ENCODE measurements at regions not wholly inside any gene's neighbourhood (a gene's known extent, or its start where the extent isn't known, plus 50 kb on each side); places are given as distances from the start of the nearest gene placed in this dataset.

- Histone ChIP-seq H3K4me1 (no peaks in the 10 kb centered on the region), H3K27ac (no peak overlapping the region), H3K27me3 (no peaks in the 10 kb centered on the region), H3K4me3 (no peak overlapping the region), H3K9me3 (no peaks in the 10 kb centered on the region), H3K36me3 (no peaks in the 10 kb centered on the region)
- WGBS, 2 donors = 34 to 54% methylated on average over 2 of the region's 2 CpGs
- no peak for ATAC-seq (ENCODE audit: low FRiP score in 2 of 2)
- TF ChIP-seq POLR2AphosphoS5 (IDR thresholded peaks at IDR 0.05) (no peak), CTCF (IDR thresholded peaks at IDR 0.05) (no peak), POLR2A (IDR thresholded peaks at IDR 0.05) (no peak), EP300 (IDR thresholded peaks at IDR 0.05) (no peak)
- no peak for DNase-seq
Observed at GRCh38 chr11:92149996-92150395, 74.6 kb upstream of the FAT3 start.

GRCh38 chr11:92141725-92142124, 82.9 kb upstream of the FAT3 start:
- Histone ChIP-seq H3K36me3 (no peaks in the 10 kb centered on the region), H3K4me1 (no peaks in the 10 kb centered on the region), H3K27ac (no peak overlapping the region), H3K4me3 (no peak overlapping the region), H3K27me3 (no peaks in the 10 kb centered on the region), H3K9me3 (no peaks in the 10 kb centered on the region)
- ATAC-seq (ENCODE audit: low FRiP score in 2 of 2) = no peak
- TF ChIP-seq EP300 (IDR thresholded peaks at IDR 0.05) = no peak
- TF ChIP-seq CTCF (IDR thresholded peaks at IDR 0.05) = no peak
- no peak for TF ChIP-seq POLR2AphosphoS5 (IDR thresholded peaks at IDR 0.05)
- no peak for TF ChIP-seq POLR2A (IDR thresholded peaks at IDR 0.05)
- no peak for DNase-seq

- no peak for ATAC-seq (ENCODE audit: low FRiP score in 2 of 2)
- H3K27ac ChIP-seq = no peak overlapping the region
- H3K9me3 ChIP-seq = no peaks in the 10 kb centered on the region
- 87 to 92% methylated on average over 3 of the region's 3 CpGs for WGBS, 2 donors
- no peaks in the 10 kb centered on the region for H3K4me1 ChIP-seq
- TF ChIP-seq POLR2AphosphoS5 (IDR thresholded peaks at IDR 0.05) (no peak), EP300 (IDR thresholded peaks at IDR 0.05) (no peak), CTCF (IDR thresholded peaks at IDR 0.05) (no peak), POLR2A (IDR thresholded peaks at IDR 0.05) (no peak)
- no peaks in the 10 kb centered on the region for H3K27me3 ChIP-seq
- DNase-seq = no peak
- H3K36me3 ChIP-seq = no peaks in the 10 kb centered on the region
- H3K4me3 ChIP-seq = no peak overlapping the region
Observed at GRCh38 chr11:92141159-92141558, 83.5 kb upstream of the FAT3 start.

GRCh38 chr11:92140021-92140420, 84.6 kb upstream of the FAT3 start:
- Histone ChIP-seq H3K27ac (no peak overlapping the region), H3K4me1 (no peaks in the 10 kb centered on the region), H3K9me3 (no peaks in the 10 kb centered on the region), H3K36me3 (no peaks in the 10 kb centered on the region), H3K4me3 (no peak overlapping the region), H3K27me3 (no peaks in the 10 kb centered on the region)
- ATAC-seq (ENCODE audit: low FRiP score in 2 of 2) (no peak), DNase-seq (no peak)
- 72 to 76% methylated on average over 2 of the region's 2 CpGs for WGBS, 2 donors
- TF ChIP-seq POLR2A (IDR thresholded peaks at IDR 0.05) (no peak), POLR2AphosphoS5 (IDR thresholded peaks at IDR 0.05) (no peak), CTCF (IDR thresholded peaks at IDR 0.05) (no peak), EP300 (IDR thresholded peaks at IDR 0.05) (no peak)

- DNase-seq = no peak
- no peaks in the 10 kb centered on the region for H3K27me3 ChIP-seq
Observed at GRCh38 chr11:92138296-92138695, 86.3 kb upstream of the FAT3 start.

More at GRCh38 chr11:92138296-92138695, 86.3 kb upstream of the FAT3 start:
- Histone ChIP-seq H3K4me3 (no peak overlapping the region), H3K4me1 (no peaks in the 10 kb centered on the region), H3K9me3 (no peaks in the 10 kb centered on the region), H3K36me3 (no peaks in the 10 kb centered on the region), H3K27ac (no peak overlapping the region)
- TF ChIP-seq CTCF (IDR thresholded peaks at IDR 0.05) (no peak), POLR2AphosphoS5 (IDR thresholded peaks at IDR 0.05) (no peak), EP300 (IDR thresholded peaks at IDR 0.05) (no peak)
- no peak for ATAC-seq (ENCODE audit: low FRiP score in 2 of 2)
